HG02798 (cell line): ENCODE measurements at regions not wholly inside any gene's neighbourhood (a gene's known extent, or its start where the extent isn't known, plus 50 kb on each side); places are given as distances from the start of the nearest gene placed in this dataset.
"Not testable (repeated sequence)": the region's sequence is repeated elsewhere in the genome, so short reads cannot be mapped to it uniquely, and the experiment has no call there.

Experiments used
- ATAC-seq: cut with Tn5 transposase; IDR thresholded peaks from one replicate; pipeline ENCODE4 v1.9.1; 2021; ENCODE audit warnings: mild to moderate bottlenecking; ENCODE audit not compliant: unreplicated experiment, poor library complexity

GRCh38 chr4:106869551-106869950 lies 166.6 kb downstream of the DKK2 start:
- no peak for ATAC-seq

- no peak for ATAC-seq
Observed at GRCh38 chr4:106868381-106869035, 167.6 kb downstream of the DKK2 start.

- ATAC-seq: no peak
Observed at GRCh38 chr4:106864231-106864630, 171.9 kb downstream of the DKK2 start.

GRCh38 chr4:106854569-106855351 lies 181.4 kb downstream of the DKK2 start:
- ATAC-seq: no peak

GRCh38 chr4:106852426-106852825 lies 183.7 kb downstream of the DKK2 start:
- no peak for ATAC-seq

- no peak for ATAC-seq
Observed at GRCh38 chr4:106851726-106852125, 184.4 kb downstream of the DKK2 start.

- no peak for ATAC-seq
Observed at GRCh38 chr4:106850691-106851090, 185.4 kb downstream of the DKK2 start.

- no peak for ATAC-seq
Observed at GRCh38 chr4:106835919-106836318, 200.2 kb downstream of the DKK2 start.

GRCh38 chr4:106830879-106831278 lies 205.2 kb downstream of the DKK2 start:
- ATAC-seq: no peak

GRCh38 chr4:106818764-106819163 lies 217.3 kb downstream of the DKK2 start:
- ATAC-seq: no peak

GRCh38 chr4:106816496-106816895 lies 219.6 kb downstream of the DKK2 start:
- no peak for ATAC-seq

GRCh38 chr4:106810122-106810521 lies 226.0 kb downstream of the DKK2 start:
- ATAC-seq: no peak

GRCh38 chr4:106809076-106809475 lies 227.0 kb downstream of the DKK2 start:
- ATAC-seq: no peak

- ATAC-seq: no peak
Observed at GRCh38 chr4:106806158-106806797, 229.8 kb downstream of the DKK2 start.

- no peak for ATAC-seq
Observed at GRCh38 chr4:106803083-106803482, 233.0 kb downstream of the DKK2 start.

- no peak for ATAC-seq
Observed at GRCh38 chr4:106801386-106801785, 234.7 kb downstream of the DKK2 start.

- no peak for ATAC-seq
Observed at GRCh38 chr4:106796876-106797275, 239.2 kb downstream of the DKK2 start.

GRCh38 chr4:106795326-106795725 lies 240.8 kb downstream of the DKK2 start:
- no peak for ATAC-seq

- no peak for ATAC-seq
Observed at GRCh38 chr4:106793933-106794332, 242.2 kb downstream of the DKK2 start.

GRCh38 chr4:106775636-106776035 lies 260.5 kb downstream of the DKK2 start:
- ATAC-seq: no peak

- ATAC-seq: not testable (repeated sequence)
Observed at GRCh38 chr4:106774055-106774454, 262.1 kb downstream of the DKK2 start.
